ENCODE measurements at regions not wholly inside any gene's neighbourhood (a gene's known extent, or its start where the extent isn't known, plus 50 kb on each side); places are given as distances from the start of the nearest gene placed in this dataset.

DNA sequence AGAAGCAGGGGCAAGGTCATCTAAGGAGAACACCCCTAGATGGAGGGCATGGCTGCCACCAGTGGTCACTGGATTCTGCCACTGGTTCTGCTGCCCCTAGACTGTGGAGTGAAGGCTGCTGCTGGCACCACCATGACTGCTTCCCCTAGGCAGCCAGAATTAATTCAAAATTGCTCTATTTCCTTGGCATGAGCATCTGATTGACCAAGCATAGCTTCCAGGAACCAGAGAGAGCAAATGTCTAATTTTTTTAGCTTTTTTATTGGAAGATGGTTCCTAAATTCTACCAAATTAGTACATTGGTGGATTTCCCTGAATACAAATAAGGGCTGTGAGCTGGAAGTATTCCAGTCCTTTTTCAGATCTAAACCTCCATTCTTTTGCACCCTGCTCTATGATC lies 270.2 kb upstream of the GBE1 start:
- ATAC-seq (ENCODE audit: low FRiP score), result no peak
- TF ChIP-seq CTCF (IDR thresholded peaks at IDR 0.05), result no peak
- DNase-seq (ENCODE audit: low spot score), result no peak

- no peak for ATAC-seq (ENCODE audit: low FRiP score)
- DNase-seq (ENCODE audit: low spot score), result no peak
- no peak for TF ChIP-seq CTCF (IDR thresholded peaks at IDR 0.05)
Observed at GRCh38 chr3:82030916-82031315, 269.5 kb upstream of the GBE1 start.

DNA sequence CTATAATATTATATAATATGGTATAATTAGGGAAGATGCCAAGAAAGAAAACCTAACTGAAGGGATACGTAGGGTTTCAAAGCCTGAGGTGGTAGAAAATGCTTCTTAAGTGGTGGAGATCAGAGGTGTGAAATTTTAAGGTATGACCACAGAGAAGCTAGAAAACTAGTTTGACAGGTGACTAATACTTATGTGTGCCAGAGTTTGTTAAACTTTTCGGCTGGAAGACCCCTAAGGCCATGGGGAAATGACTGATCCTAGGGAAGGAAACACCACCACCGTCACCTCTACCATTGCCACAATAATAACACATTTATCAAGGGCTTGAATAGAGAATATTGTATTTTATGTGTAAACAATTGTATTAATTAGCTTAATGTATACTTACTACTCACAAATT lies 261.4 kb upstream of the GBE1 start:
- ATAC-seq (ENCODE audit: low FRiP score), result no peak
- DNase-seq (ENCODE audit: low spot score), result no peak

GRCh38 chr3:82020282-82020681 lies 258.8 kb upstream of the GBE1 start:
- no peak for TF ChIP-seq CTCF (IDR thresholded peaks at IDR 0.05)
- ATAC-seq (ENCODE audit: low FRiP score), result no peak
- no peak for DNase-seq (ENCODE audit: low spot score)

More for the DNA sequence above, 261.4 kb upstream of the GBE1 start:
- no peak for TF ChIP-seq CTCF (IDR thresholded peaks at IDR 0.05)

GRCh38 chr3:82015241-82015640 lies 253.8 kb upstream of the GBE1 start:
- no peak for TF ChIP-seq CTCF (IDR thresholded peaks at IDR 0.05)
- ATAC-seq (ENCODE audit: low FRiP score) (no peak), DNase-seq (ENCODE audit: low spot score) (no peak)

GRCh38 chr3:82012775-82013174 lies 251.3 kb upstream of the GBE1 start:
- no peak for TF ChIP-seq CTCF (IDR thresholded peaks at IDR 0.05)
- DNase-seq (ENCODE audit: low spot score) (no peak), ATAC-seq (ENCODE audit: low FRiP score) (no peak)

- DNase-seq (ENCODE audit: low spot score) (no peak), ATAC-seq (ENCODE audit: low FRiP score) (no peak)
- no peak for TF ChIP-seq CTCF (IDR thresholded peaks at IDR 0.05)
Observed at GRCh38 chr3:82011336-82011735, 249.9 kb upstream of the GBE1 start.
